HCT116 (cell line): ENCODE measurements at regions not wholly inside any gene's neighbourhood (a gene's known extent, or its start where the extent isn't known, plus 50 kb on each side); places are given as distances from the start of the nearest gene placed in this dataset.

Experiments
- ATAC-seq: fragments of 200-7000 bp; cut with Tn5 transposase; 2 replicates; pipeline ENCODE4 v1.9.1; 2020; ENCODE audit warnings: mild to moderate bottlenecking, moderate library complexity
- BruUV-seq: library from RNA; stranded (reverse); fragments of 400-500 nt; replicated peaks from 2 replicates; lab custom pipeline; 2021; lab: Mats Ljungman, UMichigan
- CTCF ChIA-PET: fragments of 300-600 bp; sonication (Branson Sonifier 250); formaldehyde crosslinking; loops from one replicate; lab custom pipeline; 2021; ENCODE audit warnings: antibody characterized with exemption; lab: Charles Lee
- POLR2A ChIA-PET: fragments of 300-600, 350-600 bp; sonication (Branson Sonifier 250); formaldehyde crosslinking; loops from one replicate; lab custom pipeline; 2021; ENCODE audit warnings: antibody characterized with exemption; lab: Charles Lee
- RAD21 ChIA-PET, 2 experiments: fragments of 300-600 bp; sonication (Branson Sonifier 250); formaldehyde crosslinking; loops; one replicate each; lab custom pipeline; 2023; ENCODE audit warnings: low total read pairs in 2 of 2; ENCODE audit not compliant: uncharacterized antibody in 2 of 2, unreplicated experiment in 2 of 2, low non-redundant PET in 1 of 2; lab: Charles Lee
- DNase-seq: peaks from one replicate; pipeline ENCODE4 v3.0.0-alpha.2; 2010; ENCODE audit warnings: low read depth, low spot score
- H2AFZ ChIP-seq: fragments of 200-600 bp; shearing (Covaris generic), sonication (generic); 2 replicates; pipeline ENCODE4 v1.6.1; 2017; ENCODE audit warnings: low read depth, mixed run types, mixed read lengths, antibody characterized with exemption, low read length; ENCODE audit not compliant: poor library complexity, severe bottlenecking
- H3K27ac ChIP-seq: 2 replicates; pipeline ENCODE4 v1.5.1; 2012; ENCODE audit warnings: low read depth, low read length
- H3K27me3 ChIP-seq: fragments of 200-600 bp; sonication (generic); 2 replicates; pipeline ENCODE4 v1.6.1; 2016; ENCODE audit warnings: mixed run types, low read length, mixed read lengths; ENCODE audit not compliant: insufficient read depth
- H3K36me3 ChIP-seq, 2 experiments: fragments of 200-500 bp in 1 of 2; fragments of 200-600 bp in 1 of 2; sonication (Bioruptor generic) in 1 of 2; sonication (generic) in 1 of 2; 2 replicates each; pipeline versions ENCODE4 v1.5.1 to v1.6.1; 2014 to 2016; ENCODE audit warnings: low read length in 2 of 2, inconsistent platforms in 1 of 2, mixed read lengths in 1 of 2, mixed run types in 1 of 2; ENCODE audit not compliant: insufficient read depth in 2 of 2, control insufficient read depth in 1 of 2
- H3K4me1 ChIP-seq, 2 experiments: fragments of 200-600 bp in 1 of 2; sonication (generic) in 1 of 2; 2 replicates each; pipeline versions ENCODE4 v1.5.1 to v1.6.1; 2012 to 2017; ENCODE audit warnings: low read length in 2 of 2, inconsistent platforms in 1 of 2, mild to moderate bottlenecking in 1 of 2, mixed read lengths in 1 of 2, mixed run types in 1 of 2, moderate library complexity in 1 of 2; ENCODE audit not compliant: insufficient read depth in 2 of 2, control insufficient read depth in 1 of 2
- H3K4me2 ChIP-seq: fragments of 200-600 bp; sonication (generic); 2 replicates; pipeline ENCODE4 v1.6.1; 2017; ENCODE audit warnings: mixed run types, low read length, mixed read lengths
- H3K4me3 ChIP-seq, 2 experiments: fragments of 200-600 bp in 1 of 2; sonication (generic) in 1 of 2; replicated peaks in 1 of 2; 2 replicates each; pipeline ENCODE4 v1.5.1; 2011 to 2016; ENCODE audit warnings: low read length in 2 of 2, control low read depth in 1 of 2, low read depth in 1 of 2, mild to moderate bottlenecking in 1 of 2, mixed read lengths in 1 of 2, mixed run types in 1 of 2
- H3K79me2 ChIP-seq: fragments of 200-600 bp; sonication (generic); 2 replicates; pipeline ENCODE4 v1.6.1; 2017; ENCODE audit warnings: mild to moderate bottlenecking, mixed run types, low read length, moderate library complexity, mixed read lengths; ENCODE audit not compliant: insufficient read depth
- H3K9ac ChIP-seq: fragments of 200-600 bp; sonication (generic); 2 replicates; pipeline ENCODE4 v1.6.1; 2016; ENCODE audit warnings: low read length, mixed read lengths
- H3K9me2 ChIP-seq: fragments of 200-600 bp; sonication (generic), shearing (Covaris generic); 2 replicates; pipeline ENCODE4 v1.6.1; 2017; ENCODE audit warnings: mixed run types, mild to moderate bottlenecking, moderate library complexity; ENCODE audit not compliant: insufficient read depth
- H3K9me3 ChIP-seq, 2 experiments: fragments of 200-500 bp in 1 of 2; fragments of 200-600 bp in 1 of 2; sonication (Bioruptor generic) in 1 of 2; sonication (generic) in 1 of 2; 2 replicates each; pipeline ENCODE4 v1.6.1; 2014 to 2017; ENCODE audit warnings: low read length in 2 of 2, mixed read lengths in 2 of 2, inconsistent platforms in 1 of 2, low read depth in 1 of 2, mild to moderate bottlenecking in 1 of 2, mixed run types in 1 of 2, moderate library complexity in 1 of 2; ENCODE audit not compliant: control insufficient read depth in 1 of 2, insufficient read depth in 1 of 2
- H4K20me1 ChIP-seq: fragments of 200-600 bp; sonication (generic), shearing (Covaris generic); 2 replicates; pipeline ENCODE4 v1.6.1; 2017; ENCODE audit warnings: mixed run types, mild to moderate bottlenecking, moderate library complexity; ENCODE audit not compliant: insufficient read depth
- CEBPB ChIP-seq: IDR thresholded peaks from 2 replicates; pipeline ENCODE4 v1.6.1; 2012; ENCODE audit warnings: low read depth
- SIN3A ChIP-seq: IDR thresholded peaks from 2 replicates; pipeline ENCODE4 v1.6.1; 2012; ENCODE audit warnings: low read depth
- SRF ChIP-seq: IDR thresholded peaks from 2 replicates; pipeline ENCODE4 v1.6.1; 2012; ENCODE audit warnings: low read depth
- intact Hi-C: fragments of 100-400 bp; cut with micrococcal nuclease; formaldehyde crosslinking; loops from 2 replicates; pipeline ENCODE4 v1.10.0; 2022
- TF ChIP-seq, protein P1 (sequence below): IDR thresholded peaks from 2 replicates; pipeline ENCODE4 v1.6.1; 2012

DNA sequence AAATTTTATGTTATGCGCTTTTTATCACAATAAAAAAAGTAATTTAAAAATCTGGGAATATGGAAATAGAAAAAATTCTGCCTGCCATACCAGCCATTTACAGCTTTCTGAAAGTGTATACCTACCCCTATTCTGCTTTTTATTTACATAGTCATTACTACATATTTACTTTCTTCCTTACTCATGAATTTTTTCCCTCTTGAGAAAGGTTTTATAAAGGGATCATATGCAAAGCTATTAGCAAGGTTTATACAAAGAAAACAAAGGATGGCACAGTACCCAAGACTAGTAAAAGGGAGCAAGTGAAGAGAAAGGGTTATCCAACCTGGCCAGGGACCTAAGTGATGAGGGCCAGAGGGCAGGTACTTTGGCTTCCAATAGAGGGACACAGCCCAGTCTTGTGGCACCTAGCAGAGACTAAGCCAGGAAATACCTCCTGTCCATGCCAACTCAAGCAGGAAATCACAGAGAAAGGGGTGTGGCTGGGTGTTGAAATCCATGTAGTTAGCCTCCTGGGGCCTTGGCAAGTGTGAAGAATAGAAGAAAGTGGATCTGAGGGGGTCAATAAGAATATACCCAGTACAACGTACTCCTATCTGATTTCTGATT is 207.3 kb upstream of the VEGFC start:
- H3K27me3 ChIP-seq: no peaks in the 10 kb centered on the region
- no peaks in the 10 kb centered on the region for H3K9me2 ChIP-seq
- H3K4me3 ChIP-seq: no peak overlapping the region
- no peaks in the 10 kb centered on the region; a peak in 1 of 4 replicates for H3K9me3 ChIP-seq
- no TSS peak for BruUV-seq
- H3K36me3 ChIP-seq: no peaks in the 10 kb centered on the region
- ATAC-seq (no peak), DNase-seq (no peak)
- no peaks in the 10 kb centered on the region for H3K79me2 ChIP-seq
- no peak overlapping the region for H2AFZ ChIP-seq
- ChIA-PET CTCF (no interaction called here), RAD21 (no interaction called here), POLR2A (no interaction called here)
- intact Hi-C loops: no loop called here
- no peaks in the 10 kb centered on the region for H4K20me1 ChIP-seq
- no peak overlapping the region for H3K9ac ChIP-seq
- H3K4me2 ChIP-seq: no peak overlapping the region
- no peak overlapping the region for H3K27ac ChIP-seq
- H3K4me1 ChIP-seq: peaks cover 0 to 3% of the 10 kb centered on the region in 2 experiments; a peak in 1 of 4 replicates
- TF ChIP-seq SIN3A: no peak
- 0 out of 2 replicates have a peak, but pooled peaks have one; percentile 34 for TF ChIP-seq CEBPB

DNA sequence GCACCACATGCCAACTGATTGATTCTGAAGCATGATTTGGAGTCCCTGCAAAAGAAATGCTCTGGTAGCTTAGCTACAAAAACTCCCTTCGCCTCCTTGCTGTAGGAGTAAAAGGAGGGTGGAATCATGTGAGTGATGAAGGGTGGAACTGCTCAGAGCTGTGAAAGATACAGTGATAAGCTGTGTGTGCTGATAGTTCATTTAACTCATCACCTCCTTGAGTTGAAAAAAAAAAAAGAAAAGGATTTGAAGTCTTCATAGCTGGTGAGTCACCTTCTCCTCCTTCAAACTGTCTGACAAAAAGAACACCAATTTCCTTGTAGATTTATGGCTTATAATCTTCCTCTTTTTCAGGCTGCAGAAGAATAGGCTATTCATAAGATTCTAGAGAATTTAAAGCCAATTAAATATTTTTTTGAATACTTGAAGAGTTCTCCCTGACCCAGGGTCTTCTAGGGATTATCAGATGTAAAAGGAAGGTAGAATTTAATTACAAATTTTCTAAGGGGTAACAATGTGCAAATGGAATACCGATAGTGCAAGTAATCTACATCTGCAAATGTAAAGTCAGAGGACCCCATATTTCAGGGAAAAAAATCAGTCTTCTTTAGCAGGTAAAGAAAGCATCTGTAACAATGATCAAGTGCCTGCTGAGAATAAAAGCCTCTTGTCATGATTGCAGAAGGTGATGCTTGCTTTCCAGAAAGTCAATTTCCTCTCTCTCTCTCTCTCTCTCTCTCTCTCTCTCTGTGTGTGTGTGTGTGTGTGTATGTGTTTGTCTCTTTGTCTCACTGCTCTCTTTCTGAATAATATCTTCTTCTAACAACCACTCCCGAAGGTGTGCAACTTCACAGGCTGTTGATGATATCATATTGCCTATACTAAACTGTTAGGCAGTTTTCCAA is 208.8 kb upstream of the VEGFC start:
- intact Hi-C loops: no loop called here
- no peak overlapping the region for H3K27ac ChIP-seq
- no peak overlapping the region for H3K4me2 ChIP-seq
- RAD21 ChIA-PET: no interaction called here
- TF ChIP-seq SRF: no peak
- TF ChIP-seq, protein P1, sequence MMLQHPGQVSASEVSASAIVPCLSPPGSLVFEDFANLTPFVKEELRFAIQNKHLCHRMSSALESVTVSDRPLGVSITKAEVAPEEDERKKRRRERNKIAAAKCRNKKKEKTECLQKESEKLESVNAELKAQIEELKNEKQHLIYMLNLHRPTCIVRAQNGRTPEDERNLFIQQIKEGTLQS: no peak
- TF ChIP-seq, all 23 proteins: peak for 0
- Histone ChIP-seq H4K20me1 (no peaks in the 10 kb centered on the region), H3K9me2 (no peaks in the 10 kb centered on the region), H3K9ac (no peak overlapping the region), H3K36me3 (no peaks in the 10 kb centered on the region), H3K4me1 (peaks cover 0 to 9% of the 10 kb centered on the region in 2 experiments; a peak in 2 of 4 replicates), H3K4me3 (no peak overlapping the region), H2AFZ (no peak overlapping the region), H3K9me3 (no peaks in the 10 kb centered on the region; a peak in 1 of 4 replicates), H3K79me2 (no peaks in the 10 kb centered on the region), H3K27me3 (no peaks in the 10 kb centered on the region)
- ATAC-seq (no peak), DNase-seq (no peak)
- CTCF ChIA-PET: no interaction called here
- no TSS peak for BruUV-seq
- POLR2A ChIA-PET: no interaction called here
